OCI-LY3 (cell line): ENCODE measurements at regions not wholly inside any gene's neighbourhood (a gene's known extent, or its start where the extent isn't known, plus 50 kb on each side); places are given as distances from the start of the nearest gene placed in this dataset.

ENCODE experiments used
- H2AFZ ChIP-seq: fragments of 200-600, 300-600 bp; shearing (Covaris generic); 2 replicates; pipeline ENCODE4 v1.6.0; 2014; ENCODE audit warnings: antibody characterized with exemption, low read depth, low read length
- H3K27ac ChIP-seq: fragments of 200-600, 300-600 bp; sonication (generic); 2 replicates; pipeline ENCODE4 v1.5.1; 2014; ENCODE audit warnings: mild to moderate bottlenecking, low read length, moderate library complexity, mixed read lengths
- H3K27me3 ChIP-seq: fragments of 200-600, 300-600 bp; sonication (generic); 2 replicates; pipeline ENCODE4 v1.6.1; 2014; ENCODE audit warnings: low read depth, low read length, mixed read lengths
- H3K36me3 ChIP-seq: fragments of 200-600, 300-600 bp; sonication (generic); replicated peaks from 2 replicates; pipeline ENCODE3; 2014; ENCODE audit warnings: low read depth, low read length, mixed read lengths
- H3K4me1 ChIP-seq: fragments of 300-600, 200-600 bp; sonication (generic); 2 replicates; pipeline ENCODE4 v1.6.1; 2014; ENCODE audit warnings: low read length, mixed read lengths
- H3K4me2 ChIP-seq: fragments of 200-600, 300-600 bp; sonication (generic); 2 replicates; pipeline ENCODE4 v1.6.1; 2014; ENCODE audit warnings: low read length, mixed read lengths
- H3K4me3 ChIP-seq: fragments of 300-600, 200-600 bp; sonication (generic); 2 replicates; pipeline ENCODE4 v1.5.1; 2014; ENCODE audit warnings: antibody characterized with exemption, mild to moderate bottlenecking, low read length, moderate library complexity
- H3K79me2 ChIP-seq: fragments of 300-600, 200-600 bp; shearing (Covaris generic); 2 replicates; pipeline ENCODE4 v1.6.1; 2014; ENCODE audit warnings: mild to moderate bottlenecking, low read length, mixed read lengths
- H3K9ac ChIP-seq: fragments of 300-600, 200-600 bp; shearing (Covaris generic); 2 replicates; pipeline ENCODE4 v1.6.0; 2014; ENCODE audit warnings: mild to moderate bottlenecking, low read length, moderate library complexity
- H3K9me3 ChIP-seq: fragments of 200-600, 300-600 bp; shearing (Covaris generic); 2 replicates; pipeline ENCODE4 v1.6.1; 2014; ENCODE audit warnings: low read length, mixed read lengths; ENCODE audit not compliant: insufficient read depth
- H4K20me1 ChIP-seq: fragments of 200-600, 300-600 bp; sonication (generic); 2 replicates; pipeline ENCODE4 v1.6.1; 2016; ENCODE audit warnings: low read length, mixed read lengths; ENCODE audit not compliant: insufficient read depth
- CTCF ChIP-seq: fragments of 200-600, 300-600 bp; sonication (generic); IDR thresholded peaks from 2 replicates; pipeline ENCODE4 v1.5.1; 2014; ENCODE audit warnings: antibody characterized with exemption, low read length, low read depth
- EZH2phosphoT487 ChIP-seq: fragments of 200-600 bp; shearing (Covaris generic); IDR thresholded peaks from 2 replicates; pipeline ENCODE4 v1.6.1; 2018; ENCODE audit warnings: antibody characterized with exemption, mixed run types, low read depth

GRCh38 chrX:8861908-8862307 lies 60.7 kb upstream of the FAM9A start:
- Histone ChIP-seq H3K9me3 (no peaks in the 10 kb centered on the region), H3K4me2 (no peak overlapping the region), H3K27me3 (0 out of 2 replicates have a peak, but pooled peaks cover 3% of the 10 kb centered on the region), H3K36me3 (no peaks in the 10 kb centered on the region), H3K4me1 (no peaks in the 10 kb centered on the region), H3K27ac (no peak overlapping the region), H3K79me2 (no peaks in the 10 kb centered on the region), H3K4me3 (no peak overlapping the region), H4K20me1 (no peaks in the 10 kb centered on the region), H3K9ac (no peak overlapping the region), H2AFZ (no peak overlapping the region)
- TF ChIP-seq EZH2phosphoT487 (no peak), CTCF (no peak)

GRCh38 chrX:8851231-8851886 lies 50.2 kb upstream of the FAM9A start:
- H2AFZ ChIP-seq: no peak overlapping the region
- no peak overlapping the region for H3K27ac ChIP-seq
- H3K36me3 ChIP-seq: no peaks in the 10 kb centered on the region
- no peak overlapping the region for H3K4me3 ChIP-seq
- H3K4me1 ChIP-seq: no peaks in the 10 kb centered on the region
- no peaks in the 10 kb centered on the region for H4K20me1 ChIP-seq
- H3K9ac ChIP-seq: no peak overlapping the region
- no peaks in the 10 kb centered on the region for H3K79me2 ChIP-seq
- H3K27me3 ChIP-seq: no peaks in the 10 kb centered on the region
- H3K4me2 ChIP-seq: no peak overlapping the region
- TF ChIP-seq CTCF (no peak), EZH2phosphoT487 (no peak)
- no peaks in the 10 kb centered on the region for H3K9me3 ChIP-seq
